ENCODE measurements at regions not wholly inside any gene's neighbourhood (a gene's known extent, or its start where the extent isn't known, plus 50 kb on each side); places are given as distances from the start of the nearest gene placed in this dataset.

DNA sequence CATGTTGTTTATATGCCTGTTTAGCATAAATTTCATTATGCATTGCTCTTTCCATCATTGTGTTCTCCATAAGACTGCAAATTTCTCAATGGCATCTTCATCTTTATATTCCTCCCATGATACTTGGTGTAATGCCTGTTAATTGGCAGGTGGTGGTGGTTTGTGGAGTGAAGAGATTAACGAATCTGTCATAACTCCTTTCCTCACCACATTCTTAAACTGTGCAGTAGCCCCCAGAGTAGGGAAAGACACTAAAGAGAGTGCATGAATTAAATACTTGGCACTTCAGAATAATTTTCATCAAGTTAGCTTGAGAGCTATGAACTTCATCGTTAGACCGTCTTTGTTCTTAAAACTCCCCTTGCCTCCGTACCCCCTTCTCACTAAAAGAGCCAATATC lies 329.7 kb downstream of the HS3ST3B1 start:
- H3K27me3 ChIP-seq (ENCODE audit: insufficient read depth, low read length) = no peaks in the 10 kb centered on the region
- H3K9ac ChIP-seq (ENCODE audit: low read length) = no peak overlapping the region
- no peak overlapping the region for H3K27ac ChIP-seq (ENCODE audit: low read depth, low read length, poor library complexity, severe bottlenecking)
- H3K4me3 ChIP-seq (ENCODE audit: low read depth, low read length, poor library complexity, severe bottlenecking) = no peak overlapping the region
- no peaks in the 10 kb centered on the region for H3F3A ChIP-seq (ENCODE audit: insufficient read depth, low read length)
- TF ChIP-seq EZH2 (IDR thresholded peaks at IDR 0.05; ENCODE audit: borderline replicate concordance, low read length) = no peak
- TF ChIP-seq, protein P1, sequence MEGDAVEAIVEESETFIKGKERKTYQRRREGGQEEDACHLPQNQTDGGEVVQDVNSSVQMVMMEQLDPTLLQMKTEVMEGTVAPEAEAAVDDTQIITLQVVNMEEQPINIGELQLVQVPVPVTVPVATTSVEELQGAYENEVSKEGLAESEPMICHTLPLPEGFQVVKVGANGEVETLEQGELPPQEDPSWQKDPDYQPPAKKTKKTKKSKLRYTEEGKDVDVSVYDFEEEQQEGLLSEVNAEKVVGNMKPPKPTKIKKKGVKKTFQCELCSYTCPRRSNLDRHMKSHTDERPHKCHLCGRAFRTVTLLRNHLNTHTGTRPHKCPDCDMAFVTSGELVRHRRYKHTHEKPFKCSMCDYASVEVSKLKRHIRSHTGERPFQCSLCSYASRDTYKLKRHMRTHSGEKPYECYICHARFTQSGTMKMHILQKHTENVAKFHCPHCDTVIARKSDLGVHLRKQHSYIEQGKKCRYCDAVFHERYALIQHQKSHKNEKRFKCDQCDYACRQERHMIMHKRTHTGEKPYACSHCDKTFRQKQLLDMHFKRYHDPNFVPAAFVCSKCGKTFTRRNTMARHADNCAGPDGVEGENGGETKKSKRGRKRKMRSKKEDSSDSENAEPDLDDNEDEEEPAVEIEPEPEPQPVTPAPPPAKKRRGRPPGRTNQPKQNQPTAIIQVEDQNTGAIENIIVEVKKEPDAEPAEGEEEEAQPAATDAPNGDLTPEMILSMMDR (IDR thresholded peaks at IDR 0.05; ENCODE audit: low read length) = no peak
- no peaks in the 10 kb centered on the region for H3K9me2 ChIP-seq (ENCODE audit: low read depth, low read length)
- no peak overlapping the region for H2AFZ ChIP-seq (ENCODE audit: low read length)
- no peaks in the 10 kb centered on the region for H3K4me1 ChIP-seq (ENCODE audit: insufficient read depth, low read length, severe bottlenecking)
- H4K20me1 ChIP-seq (ENCODE audit: insufficient read depth, low read length) = no peaks in the 10 kb centered on the region
- no peak overlapping the region for H3K4me2 ChIP-seq (ENCODE audit: low read length)
- no peaks in the 10 kb centered on the region for H3K9me3 ChIP-seq (ENCODE audit: low read length)
- no peaks in the 10 kb centered on the region for H3K36me3 ChIP-seq (ENCODE audit: insufficient read depth, low read length)
- H3K79me2 ChIP-seq (ENCODE audit: insufficient read depth, low read length) = no peaks in the 10 kb centered on the region

DNA sequence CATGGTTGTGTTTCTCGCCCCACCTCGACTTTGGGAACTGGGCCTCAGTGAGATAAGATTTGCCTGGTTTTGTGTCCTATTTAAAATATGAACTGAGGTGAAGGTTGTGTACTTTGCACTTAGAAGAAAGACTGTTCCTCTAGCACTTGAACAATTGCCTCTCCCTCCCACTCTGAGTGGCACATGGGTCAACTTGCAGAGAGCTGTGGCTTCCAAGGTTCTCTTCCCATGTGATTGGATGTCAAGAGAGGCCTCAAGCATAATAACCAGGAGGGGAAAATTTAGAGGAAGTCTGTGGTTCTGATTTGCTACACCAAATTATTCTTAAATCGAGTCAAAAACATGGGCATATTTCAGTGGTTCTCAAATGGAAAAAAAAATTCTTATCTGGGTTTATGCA lies 329.2 kb downstream of the HS3ST3B1 start:
- Histone ChIP-seq H2AFZ (ENCODE audit: low read length) (no peak overlapping the region), H3K27ac (ENCODE audit: low read depth, low read length, poor library complexity, severe bottlenecking) (no peak overlapping the region), H3F3A (ENCODE audit: insufficient read depth, low read length) (no peaks in the 10 kb centered on the region), H3K79me2 (ENCODE audit: insufficient read depth, low read length) (no peaks in the 10 kb centered on the region), H4K20me1 (ENCODE audit: insufficient read depth, low read length) (no peaks in the 10 kb centered on the region), H3K9me2 (ENCODE audit: low read depth, low read length) (no peaks in the 10 kb centered on the region), H3K9ac (ENCODE audit: low read length) (no peak overlapping the region), H3K27me3 (ENCODE audit: insufficient read depth, low read length) (no peaks in the 10 kb centered on the region), H3K4me2 (ENCODE audit: low read length) (no peak overlapping the region), H3K36me3 (ENCODE audit: insufficient read depth, low read length) (no peaks in the 10 kb centered on the region), H3K9me3 (ENCODE audit: low read length) (no peaks in the 10 kb centered on the region), H3K4me1 (ENCODE audit: insufficient read depth, low read length, severe bottlenecking) (no peaks in the 10 kb centered on the region), H3K4me3 (ENCODE audit: low read depth, low read length, poor library complexity, severe bottlenecking) (no peak overlapping the region)
- TF ChIP-seq, protein P1 (IDR thresholded peaks at IDR 0.05; ENCODE audit: low read length) = no peak
- TF ChIP-seq EZH2 (IDR thresholded peaks at IDR 0.05; ENCODE audit: borderline replicate concordance, low read length) = no peak

GRCh38 chr17:14622615-14623101 lies 321.8 kb downstream of the HS3ST3B1 start:
- Histone ChIP-seq H3K4me1 (ENCODE audit: insufficient read depth, low read length, severe bottlenecking) (no peaks in the 10 kb centered on the region), H3F3A (ENCODE audit: insufficient read depth, low read length) (no peaks in the 10 kb centered on the region), H2AFZ (ENCODE audit: low read length) (no peak overlapping the region), H3K9ac (ENCODE audit: low read length) (no peak overlapping the region), H3K36me3 (ENCODE audit: insufficient read depth, low read length) (no peaks in the 10 kb centered on the region), H3K4me2 (ENCODE audit: low read length) (no peak overlapping the region), H3K4me3 (ENCODE audit: low read depth, low read length, poor library complexity, severe bottlenecking) (no peak overlapping the region), H3K79me2 (ENCODE audit: insufficient read depth, low read length) (no peaks in the 10 kb centered on the region), H3K27ac (ENCODE audit: low read depth, low read length, poor library complexity, severe bottlenecking) (no peak overlapping the region), H3K9me3 (ENCODE audit: low read length) (no peaks in the 10 kb centered on the region), H3K9me2 (ENCODE audit: low read depth, low read length) (no peaks in the 10 kb centered on the region), H3K27me3 (ENCODE audit: insufficient read depth, low read length) (no peaks in the 10 kb centered on the region), H4K20me1 (ENCODE audit: insufficient read depth, low read length) (no peaks in the 10 kb centered on the region)
- TF ChIP-seq, protein P1 (IDR thresholded peaks at IDR 0.05; ENCODE audit: low read length) = no peak
- TF ChIP-seq EZH2 (IDR thresholded peaks at IDR 0.05; ENCODE audit: borderline replicate concordance, low read length) = no peak
